ENCODE measurements at regions not wholly inside any gene's neighbourhood (a gene's known extent, or its start where the extent isn't known, plus 50 kb on each side); places are given as distances from the start of the nearest gene placed in this dataset.
"Not testable (repeated sequence)": the region's sequence is repeated elsewhere in the genome, so short reads cannot be mapped to it uniquely, and the experiment has no call there.

GRCh38 chr1:229888157-229888556, 178.9 kb upstream of the GALNT2 start:
- no peak for FAIRE-seq

- no peak for FAIRE-seq
Observed at GRCh38 chr1:229888561-229889001, 178.5 kb upstream of the GALNT2 start.

GRCh38 chr1:229889031-229889517, 178.0 kb upstream of the GALNT2 start:
- no peak for FAIRE-seq

- no peak for FAIRE-seq
Observed at GRCh38 chr1:229891227-229891626, 175.8 kb upstream of the GALNT2 start.

GRCh38 chr1:229892515-229893117, 174.4 kb upstream of the GALNT2 start:
- no peak for FAIRE-seq

GRCh38 chr1:229893762-229894444, 173.1 kb upstream of the GALNT2 start:
- no peak for FAIRE-seq

- no peak for FAIRE-seq
Observed at GRCh38 chr1:229894532-229894931, 172.5 kb upstream of the GALNT2 start.

- no peak for FAIRE-seq
Observed at GRCh38 chr1:229895605-229896004, 171.4 kb upstream of the GALNT2 start.

- FAIRE-seq = no peak
Observed at GRCh38 chr1:229896306-229896705, 170.7 kb upstream of the GALNT2 start.

GRCh38 chr1:229896861-229897260, 170.2 kb upstream of the GALNT2 start:
- no peak for FAIRE-seq

GRCh38 chr1:229897501-229897900, 169.5 kb upstream of the GALNT2 start:
- no peak for FAIRE-seq

GRCh38 chr1:229900220-229900619, 166.8 kb upstream of the GALNT2 start:
- no peak for FAIRE-seq

GRCh38 chr1:229905031-229905545, 161.9 kb upstream of the GALNT2 start:
- FAIRE-seq = no peak

GRCh38 chr1:229905652-229906051, 161.4 kb upstream of the GALNT2 start:
- no peak for FAIRE-seq

GRCh38 chr1:229907884-229908638, 159.0 kb upstream of the GALNT2 start:
- FAIRE-seq = no peak

GRCh38 chr1:229908689-229909088, 158.3 kb upstream of the GALNT2 start:
- no peak for FAIRE-seq

- no peak for FAIRE-seq
Observed at GRCh38 chr1:229913489-229913888, 153.5 kb upstream of the GALNT2 start.

GRCh38 chr1:229919488-229919887, 147.6 kb upstream of the GALNT2 start:
- not testable (repeated sequence) for FAIRE-seq

- FAIRE-seq = no peak
Observed at GRCh38 chr1:229920683-229921082, 146.4 kb upstream of the GALNT2 start.

- no peak for FAIRE-seq
Observed at GRCh38 chr1:229922249-229922648, 144.8 kb upstream of the GALNT2 start.

GRCh38 chr1:229924639-229925038, 142.4 kb upstream of the GALNT2 start:
- no peak for FAIRE-seq

- FAIRE-seq = no peak
Observed at GRCh38 chr1:229928767-229929166, 138.3 kb upstream of the GALNT2 start.

- FAIRE-seq = not testable (repeated sequence)
Observed at GRCh38 chr1:229931751-229932150, 135.3 kb upstream of the GALNT2 start.

GRCh38 chr1:229935157-229935556, 131.9 kb upstream of the GALNT2 start:
- not testable (repeated sequence) for FAIRE-seq
